Lower leg skin (tissue), 4 donors: ENCODE measurements at regions not wholly inside any gene's neighbourhood (a gene's known extent, or its start where the extent isn't known, plus 50 kb on each side); places are given as distances from the start of the nearest gene placed in this dataset.

ENCODE experiments used
- DNase-seq, 2 donors: peaks; one replicate each; pipeline ENCODE4 v3.0.0-alpha.2; 2019; ENCODE audit warnings: low spot score in 2 of 2
- H3K4me3 ChIP-seq: fragments of 200-600 bp; sonication (generic); 2 replicates; pipeline ENCODE4 v1.5.1; 2017; ENCODE audit warnings: mild to moderate bottlenecking, low read depth; ENCODE audit not compliant: poor library complexity, severe bottlenecking
- CTCF ChIP-seq, 3 donors: fragments of 450-650 bp; IDR thresholded peaks; one replicate each; pipeline ENCODE4 v1.5.1; 2016; ENCODE audit warnings: antibody characterized with exemption in 3 of 3, mild to moderate bottlenecking in 3 of 3, moderate library complexity in 2 of 3
- POLR2A ChIP-seq, 2 donors: fragments of 450-650 bp; IDR thresholded peaks; one replicate each; pipeline ENCODE4 v1.6.1; 2016 to 2017; ENCODE audit warnings: antibody characterized with exemption in 2 of 2, mild to moderate bottlenecking in 1 of 2, moderate library complexity in 1 of 2
- WGBS, 2 donors: methylation state at CpG; one replicate each; pipeline ENCODE4 v1.1.5; 2018; 5-methylcytosine and 5-hydroxymethylcytosine counted together
- intact Hi-C: fragments of 100-400 bp; cut with DNase I; formaldehyde crosslinking; loops from one replicate; pipeline ENCODE4 v1.15.0; 2023; ENCODE audit warnings: low total_unique reads

GRCh38 chr13:110794209-110794608, 80.7 kb downstream of the ING1 start:
- 72 to 74% methylated on average over 7 of the region's 7 CpGs for WGBS, 2 donors
- no peak overlapping the region for H3K4me3 ChIP-seq
- TF ChIP-seq POLR2A (IDR thresholded peaks at IDR 0.05): no peak
- TF ChIP-seq CTCF (IDR thresholded peaks at IDR 0.05): no peak
- intact Hi-C loops: no loop called here
- DNase-seq: no peak

DNA sequence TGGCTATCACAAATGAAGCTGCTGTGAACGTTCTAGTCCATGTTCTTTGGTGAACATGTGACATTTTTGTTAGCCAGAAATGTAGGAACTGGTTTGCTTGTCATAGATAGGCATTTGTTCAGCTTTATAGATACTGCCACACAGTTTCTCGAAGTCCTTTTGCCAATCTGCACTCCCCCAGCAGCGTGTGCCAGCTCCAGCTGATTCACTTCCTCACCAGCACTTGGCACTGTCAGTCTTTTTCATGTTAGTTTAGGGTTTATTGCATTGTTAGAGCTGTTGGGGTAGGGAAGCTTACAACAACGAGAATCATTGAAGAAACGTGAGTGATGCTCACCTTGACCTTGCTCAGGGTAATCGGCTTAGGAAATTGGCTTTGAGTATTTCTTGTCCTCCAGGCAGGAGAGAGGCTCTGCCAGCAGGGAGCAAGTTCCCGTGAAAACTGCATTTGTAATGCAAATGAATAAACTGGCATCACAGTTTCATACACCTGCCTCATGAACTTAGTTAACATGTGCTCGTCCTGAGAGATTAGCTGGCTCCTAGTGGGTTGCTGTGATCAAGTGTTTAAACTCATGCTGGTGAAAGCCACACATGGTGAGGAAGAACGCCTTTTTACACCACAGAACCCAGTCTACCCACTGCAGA, 83.9 kb downstream of the ING1 start:
- WGBS, 2 donors: 34 to 43% methylated on average over 9 of the region's 9 CpGs
- DNase-seq: no peak
- TF ChIP-seq CTCF (IDR thresholded peaks at IDR 0.05): no peak
- TF ChIP-seq POLR2A (IDR thresholded peaks at IDR 0.05): no peak
- H3K4me3 ChIP-seq: no peak overlapping the region
- intact Hi-C loops: no loop called here

- intact Hi-C loops: no loop called here
- no peak overlapping the region for H3K4me3 ChIP-seq
- no peak for DNase-seq
- WGBS, 2 donors: 77 to 86% methylated on average over 18 of the region's 18 CpGs
- no peak for TF ChIP-seq POLR2A (IDR thresholded peaks at IDR 0.05)
- no peak for TF ChIP-seq CTCF (IDR thresholded peaks at IDR 0.05)
Observed at GRCh38 chr13:110798081-110798994, 84.8 kb downstream of the ING1 start.

GRCh38 chr13:110799246-110800236, 86.0 kb downstream of the ING1 start:
- H3K4me3 ChIP-seq: no peak overlapping the region
- DNase-seq: peak in 1 of 2 donors; percentile 20

More at GRCh38 chr13:110799246-110800236, 86.0 kb downstream of the ING1 start:
- intact Hi-C loops: no loop called here
- TF ChIP-seq POLR2A (IDR thresholded peaks at IDR 0.05) (no peak), CTCF (IDR thresholded peaks at IDR 0.05) (no peak)
- 40 to 47% methylated on average over 30 of the region's 30 CpGs for WGBS, 2 donors
